Muscle of arm (tissue), 1 donor: ENCODE measurements at regions not wholly inside any gene's neighbourhood (a gene's known extent, or its start where the extent isn't known, plus 50 kb on each side); places are given as distances from the start of the nearest gene placed in this dataset.
"Not testable (repeated sequence)": the region's sequence is repeated elsewhere in the genome, so short reads cannot be mapped to it uniquely, and the experiment has no call there.

Source experiments
- DNase-seq: peaks from one replicate; pipeline ENCODE4 v3.0.0-alpha.2; 2013

GRCh38 chr2:239604861-239605260 is 204.0 kb upstream of the HDAC4 start:
- no peak for DNase-seq

- DNase-seq = no peak
Observed at GRCh38 chr2:239603411-239604356, 202.9 kb upstream of the HDAC4 start.

DNA sequence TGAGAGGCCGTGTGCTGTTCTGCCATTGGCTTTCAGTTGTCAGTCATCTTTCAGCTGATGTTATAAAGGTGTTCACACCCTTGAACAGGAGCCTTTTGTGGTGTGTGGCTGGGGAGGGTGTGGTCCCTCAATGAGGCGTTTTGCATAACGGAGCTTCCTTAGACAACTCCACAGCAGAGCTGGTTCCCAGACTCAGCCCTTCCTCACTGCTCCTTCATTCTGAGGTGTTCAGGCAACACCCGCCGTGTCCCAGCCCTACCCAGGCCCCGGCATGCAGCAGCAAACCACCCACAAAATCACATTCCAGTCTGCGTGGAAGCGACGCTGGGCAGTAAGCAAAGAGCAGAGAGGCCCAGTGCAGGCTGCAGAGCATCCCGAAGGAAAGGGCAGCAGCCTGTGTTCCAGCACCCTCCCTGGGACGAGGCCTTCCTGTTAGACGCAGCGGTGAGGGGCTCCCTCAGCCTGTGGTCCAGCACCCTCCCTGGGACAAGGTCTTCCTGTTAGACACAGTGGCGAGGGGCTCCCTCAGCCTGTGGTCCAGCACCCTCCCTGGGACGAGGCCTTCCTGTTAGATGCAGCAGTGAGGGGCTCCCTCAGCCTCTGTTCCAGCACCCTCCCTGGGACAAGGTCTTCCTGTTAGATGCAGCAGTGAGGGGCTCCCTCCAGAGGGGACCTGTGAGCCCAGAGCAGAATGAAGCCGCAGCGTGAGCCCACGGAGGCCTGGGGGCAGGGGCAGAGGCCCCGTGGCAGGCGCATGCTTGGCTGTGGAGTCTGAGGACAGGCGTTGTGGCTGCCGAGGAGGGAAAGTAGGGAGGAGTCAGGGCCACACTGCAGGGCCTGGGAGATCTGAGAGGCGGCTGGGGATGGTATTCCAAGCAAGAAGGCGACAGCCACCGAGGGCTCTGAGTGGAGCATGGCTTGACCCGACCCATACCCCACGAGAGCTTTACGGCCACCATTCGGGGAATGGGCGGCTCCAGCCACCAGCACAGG is 201.8 kb upstream of the HDAC4 start:
- DNase-seq = no peak

DNA sequence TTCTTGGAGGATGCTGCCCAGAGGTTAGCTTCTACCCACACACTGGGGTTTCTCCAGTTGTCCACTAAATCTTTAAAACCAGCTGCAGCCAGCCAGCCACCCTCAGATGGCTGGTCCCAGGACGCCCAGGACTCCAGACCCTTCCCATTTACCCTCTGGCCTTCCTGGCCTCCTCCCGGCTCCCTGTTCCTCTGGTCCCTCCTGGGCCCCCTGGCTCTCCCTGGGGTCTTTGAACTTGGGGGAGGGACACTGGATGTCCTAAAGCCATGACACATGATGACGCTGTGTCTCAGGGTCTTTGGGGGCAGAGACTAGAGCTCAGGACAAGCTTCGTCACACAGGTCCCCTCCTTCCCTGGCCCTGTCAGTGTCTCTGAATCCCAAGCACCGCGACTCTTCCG is 201.1 kb upstream of the HDAC4 start:
- no peak for DNase-seq

GRCh38 chr2:239601201-239601851 is 200.5 kb upstream of the HDAC4 start:
- no peak for DNase-seq

- DNase-seq = no peak
Observed at GRCh38 chr2:239600650-239601049, 199.8 kb upstream of the HDAC4 start.

DNA sequence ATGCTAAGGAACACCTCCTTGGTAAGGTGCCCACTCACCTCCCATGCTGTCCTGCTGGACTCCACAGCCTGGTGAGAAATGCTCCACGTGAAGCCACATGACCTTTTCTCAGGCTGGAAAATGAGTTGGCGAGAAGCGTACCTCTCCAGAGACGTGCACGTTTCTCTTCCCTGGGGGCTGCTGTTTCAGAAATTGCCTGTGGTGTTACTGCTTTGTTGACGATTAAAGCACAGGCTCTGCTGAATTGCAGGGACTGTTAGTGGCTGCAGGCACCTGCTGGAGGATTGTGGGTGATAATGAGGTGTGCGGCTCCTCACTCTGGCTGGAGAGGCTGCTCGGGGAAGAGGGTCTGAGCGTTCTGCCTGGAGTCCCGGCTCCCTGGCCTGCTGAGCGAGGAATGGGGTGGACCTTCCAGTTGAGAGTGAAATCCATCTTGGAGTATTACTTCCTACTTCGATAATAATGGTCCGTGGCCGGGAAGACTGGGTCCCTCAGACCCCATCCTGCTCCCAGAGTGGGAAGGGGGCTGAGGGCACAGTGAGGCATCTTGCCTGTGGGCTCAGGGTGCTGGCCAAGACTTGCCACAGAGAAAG is 199.3 kb upstream of the HDAC4 start:
- no peak for DNase-seq

DNA sequence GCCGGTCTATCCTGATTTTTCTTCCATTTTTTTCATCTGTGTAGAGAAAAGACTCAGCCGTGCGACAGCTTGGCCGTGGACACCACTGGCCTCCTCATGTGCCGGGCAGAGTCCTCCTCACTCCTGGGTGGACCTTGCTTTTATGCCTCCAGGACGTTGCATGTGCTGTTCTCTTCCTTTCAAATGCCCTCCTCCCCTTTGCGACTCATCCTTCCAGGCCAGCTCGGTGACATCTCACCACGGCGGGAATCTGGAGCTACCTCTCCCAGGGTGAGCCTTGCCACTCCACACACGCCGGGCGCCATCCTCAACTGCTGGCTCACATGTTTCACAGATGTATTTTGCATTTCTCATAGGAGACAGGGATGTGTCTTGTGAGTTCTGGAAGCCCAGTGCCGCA is 198.5 kb upstream of the HDAC4 start:
- no peak for DNase-seq

GRCh38 chr2:239598732-239599090 is 197.9 kb upstream of the HDAC4 start:
- no peak for DNase-seq

DNA sequence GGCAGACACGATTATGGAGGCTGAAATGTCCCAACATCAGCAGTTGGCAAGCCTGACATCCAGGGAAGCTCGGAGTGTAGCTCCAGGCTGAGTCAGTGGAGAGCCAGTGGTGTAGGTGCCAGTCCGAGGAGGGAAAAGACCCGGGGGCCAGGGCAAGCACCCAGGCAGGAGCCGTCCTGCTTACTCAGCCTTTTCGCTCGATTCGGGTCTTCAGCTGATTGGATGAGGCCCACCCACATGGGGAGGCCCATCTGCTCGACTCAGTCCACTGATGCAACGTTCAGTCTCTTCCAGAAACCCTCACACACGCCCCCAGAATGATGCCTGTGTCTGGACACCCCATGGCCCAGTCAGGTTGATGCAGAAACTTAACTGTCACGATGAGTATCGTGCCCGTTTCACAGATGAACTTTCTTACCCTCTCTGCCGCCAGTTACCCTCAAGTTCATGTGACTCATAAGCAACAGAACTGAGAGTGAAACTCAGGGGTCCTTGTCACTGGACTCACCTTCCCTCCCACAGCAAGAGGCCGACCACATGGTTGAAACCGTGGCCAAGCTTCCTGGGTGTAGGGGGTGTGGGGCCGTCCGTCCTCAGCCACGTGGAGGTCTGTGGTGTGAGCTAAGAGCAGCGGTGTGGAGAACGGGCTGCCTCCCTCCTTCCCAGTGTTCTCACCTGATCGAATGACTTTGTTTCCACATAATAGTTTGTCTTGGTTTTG is 197.4 kb upstream of the HDAC4 start:
- no peak for DNase-seq

DNA sequence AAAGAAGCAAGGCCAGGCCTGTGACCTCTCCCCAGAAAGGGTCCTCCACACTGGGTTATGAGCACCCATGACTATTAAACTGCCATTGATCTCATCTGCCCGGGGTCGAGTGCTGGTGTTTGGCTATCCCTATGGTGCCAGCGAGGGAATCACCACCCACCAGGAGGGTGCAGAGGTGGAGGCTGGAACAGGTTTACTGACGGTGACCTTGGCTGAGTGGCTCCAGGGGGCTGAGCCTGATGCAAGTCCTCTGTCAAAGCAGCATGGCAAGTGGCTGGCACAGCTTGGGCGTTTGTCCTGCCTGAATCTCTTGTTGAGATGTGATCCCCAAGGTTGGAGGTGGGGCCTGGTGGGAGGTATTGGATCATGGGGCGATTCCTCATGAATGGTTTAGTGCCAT is 196.4 kb upstream of the HDAC4 start:
- no peak for DNase-seq

- no peak for DNase-seq
Observed at GRCh38 chr2:239596792-239597191, 196.0 kb upstream of the HDAC4 start.

DNA sequence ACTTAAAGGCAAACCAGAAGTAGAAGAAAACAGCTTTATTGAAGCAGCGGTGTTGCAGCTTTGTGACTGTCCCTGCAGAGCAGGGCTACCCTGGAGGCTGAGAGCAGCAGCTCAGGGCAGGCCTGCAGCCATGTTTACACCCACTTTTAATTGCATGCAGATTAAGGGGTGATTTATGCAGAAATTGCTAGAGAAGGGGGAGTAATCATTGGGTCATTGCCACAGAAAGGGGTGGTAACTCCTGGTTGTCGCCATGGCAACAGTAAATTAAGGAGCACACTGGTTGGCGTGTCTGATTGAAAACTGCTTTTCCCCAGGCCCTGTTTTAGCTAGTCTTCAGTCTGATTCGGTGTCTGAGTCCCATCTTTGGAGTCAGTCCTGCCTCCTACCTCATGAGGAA is 195.4 kb upstream of the HDAC4 start:
- DNase-seq = no peak

GRCh38 chr2:239595726-239596125 is 194.9 kb upstream of the HDAC4 start:
- DNase-seq = no peak

GRCh38 chr2:239594772-239595608 is 194.2 kb upstream of the HDAC4 start:
- no peak for DNase-seq

DNA sequence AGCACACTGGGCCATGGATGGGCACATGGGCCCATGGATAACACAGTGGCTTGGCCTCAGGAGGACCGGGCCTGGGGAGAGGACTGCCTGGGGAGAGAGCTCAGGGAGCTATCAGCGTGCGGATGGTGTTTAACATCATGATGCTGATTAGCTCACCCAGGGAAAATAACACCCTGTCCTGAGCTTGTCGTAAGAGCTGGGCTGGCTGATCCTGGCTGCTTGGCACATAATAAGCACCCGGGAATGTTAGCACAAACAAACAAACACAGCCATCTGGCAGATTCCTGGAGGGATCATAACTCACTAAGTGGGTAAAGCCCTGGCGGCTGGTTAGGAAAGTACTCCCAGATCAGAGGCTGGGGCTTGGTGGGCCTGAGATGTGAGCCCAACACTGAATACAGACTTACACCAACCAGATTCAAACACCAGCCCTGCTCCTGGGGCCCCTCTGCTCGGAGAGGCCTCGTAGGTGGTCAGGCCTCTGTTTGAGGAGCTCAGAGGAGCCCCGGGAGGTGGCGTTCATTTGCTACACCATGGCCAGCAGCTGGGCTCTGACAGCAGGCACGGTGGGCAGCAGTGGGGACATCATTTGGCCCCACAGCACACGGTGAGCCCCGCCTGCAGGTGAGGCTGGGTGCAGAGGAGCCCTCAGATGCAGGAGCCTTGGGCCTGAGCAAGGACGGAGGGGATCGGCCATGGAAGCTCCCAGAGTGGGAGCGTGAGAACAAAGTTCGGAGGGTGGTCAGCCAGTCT is 193.4 kb upstream of the HDAC4 start:
- no peak for DNase-seq

DNA sequence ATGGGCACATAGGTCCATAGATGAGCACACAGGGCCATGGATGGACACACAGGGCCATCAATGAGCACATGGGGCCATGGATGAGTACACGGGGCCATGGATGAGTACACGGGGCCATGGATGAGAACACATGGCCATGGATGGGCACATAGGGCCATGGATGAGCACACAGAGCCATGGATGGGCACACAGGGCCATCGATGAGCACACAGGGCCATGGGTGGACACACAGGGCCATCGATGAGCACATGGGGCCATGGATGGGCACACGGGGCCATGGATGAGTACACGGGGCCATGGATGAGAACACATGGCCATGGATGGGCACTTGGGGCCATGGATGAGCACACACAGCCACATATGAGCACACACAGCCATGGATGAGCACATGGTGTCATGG is 192.6 kb upstream of the HDAC4 start:
- DNase-seq = no peak

- not testable (repeated sequence) for DNase-seq
Observed at GRCh38 chr2:239592629-239593290, 191.9 kb upstream of the HDAC4 start.
